ENCODE measurements at regions not wholly inside any gene's neighbourhood (a gene's known extent, or its start where the extent isn't known, plus 50 kb on each side); places are given as distances from the start of the nearest gene placed in this dataset.
"Not testable (repeated sequence)": the region's sequence is repeated elsewhere in the genome, so short reads cannot be mapped to it uniquely, and the experiment has no call there.

- no peak for DNase-seq
Measured at GRCh38 chr3:117820658-117821299, 1111.2 kb downstream of the TUSC7 start.

GRCh38 chr3:117822416-117822815 lies 1112.8 kb downstream of the TUSC7 start:
- DNase-seq = no peak

- no peak for DNase-seq
Measured at GRCh38 chr3:117836296-117836695, 1126.7 kb downstream of the TUSC7 start.

GRCh38 chr3:117837391-117837790 lies 1127.8 kb downstream of the TUSC7 start:
- DNase-seq = no peak

- peak; percentile 16 for DNase-seq
Measured at GRCh38 chr3:117842086-117842485, 1132.5 kb downstream of the TUSC7 start.

GRCh38 chr3:117843356-117843755 lies 1133.8 kb downstream of the TUSC7 start:
- no peak for DNase-seq

GRCh38 chr3:117844676-117845075 lies 1135.1 kb downstream of the TUSC7 start:
- no peak for DNase-seq

- DNase-seq = no peak
Measured at GRCh38 chr3:117846238-117846637, 1136.7 kb downstream of the TUSC7 start.

- DNase-seq = no peak
Measured at GRCh38 chr3:117848606-117849005, 1139.0 kb downstream of the TUSC7 start.

GRCh38 chr3:117853923-117854668 lies 1144.5 kb downstream of the TUSC7 start:
- DNase-seq = no peak

- no peak for DNase-seq
Measured at GRCh38 chr3:117856354-117856753, 1146.8 kb downstream of the TUSC7 start.

GRCh38 chr3:117863146-117863545 lies 1153.6 kb downstream of the TUSC7 start:
- DNase-seq = no peak

GRCh38 chr3:117865338-117865737 lies 1155.8 kb downstream of the TUSC7 start:
- no peak for DNase-seq

- DNase-seq = no peak
Measured at GRCh38 chr3:117868766-117869165, 1159.2 kb downstream of the TUSC7 start.

GRCh38 chr3:117871934-117872333 lies 1162.4 kb downstream of the TUSC7 start:
- no peak for DNase-seq

- DNase-seq = not testable (repeated sequence)
Measured at GRCh38 chr3:117872594-117873248, 1161.9 kb downstream of the IGSF11 start.

GRCh38 chr3:117873249-117873600 lies 1161.4 kb downstream of the IGSF11 start:
- DNase-seq = peak; percentile 61

GRCh38 chr3:117874028-117874690 lies 1160.5 kb downstream of the IGSF11 start:
- no peak for DNase-seq

GRCh38 chr3:117874904-117875874 lies 1159.5 kb downstream of the IGSF11 start:
- DNase-seq = no peak

- DNase-seq = no peak
Measured at GRCh38 chr3:117875887-117876286, 1158.8 kb downstream of the IGSF11 start.

- DNase-seq = no peak
Measured at GRCh38 chr3:117880638-117881037, 1154.0 kb downstream of the IGSF11 start.
